Cardiac muscle cell (in vitro differentiated cells and primary cell): ENCODE measurements at regions not wholly inside any gene's neighbourhood (a gene's known extent, or its start where the extent isn't known, plus 50 kb on each side); places are given as distances from the start of the nearest gene placed in this dataset.

Experiments
- DNase-seq, 2 donors: peaks; one replicate each; pipeline versions ENCODE4 v3.0.0 to v3.0.0-alpha.2; 2010 to 2017; ENCODE audit warnings: low read depth in 1 of 2, low spot score in 1 of 2
- H3K27ac ChIP-seq: fragments of 200-600 bp; sonication (generic); 2 replicates; pipeline ENCODE4 v1.5.1; 2016
- H3K27me3 ChIP-seq: fragments of 200-600 bp; sonication (generic); 2 replicates; pipeline ENCODE4 v1.6.0; 2016; ENCODE audit warnings: control low read depth
- H3K36me3 ChIP-seq: fragments of 200-600 bp; sonication (generic); 2 replicates; pipeline ENCODE4 v1.5.1; 2016; ENCODE audit warnings: control low read depth
- H3K4me1 ChIP-seq: fragments of 200-600 bp; sonication (generic); 2 replicates; pipeline ENCODE4 v1.8.1; 2017; ENCODE audit warnings: low read depth, mild to moderate bottlenecking, mixed run types
- H3K4me3 ChIP-seq: fragments of 200-600 bp; sonication (generic); 2 replicates; pipeline ENCODE4 v1.5.1; 2016; ENCODE audit warnings: mild to moderate bottlenecking
- H3K9me3 ChIP-seq: fragments of 200-600 bp; sonication (generic); 2 replicates; pipeline ENCODE4 v1.5.1; 2017; ENCODE audit warnings: low read depth, mild to moderate bottlenecking, control low read depth
- TF ChIP-seq, protein P1 (sequence below): IDR thresholded peaks from 2 replicates; pipeline ENCODE4 v1.5.1; 2012; ENCODE audit warnings: low read depth, mild to moderate bottlenecking, low read length

- H3K4me3 ChIP-seq = no peak overlapping the region
- peak; percentile 62 for DNase-seq
- TF ChIP-seq, protein P1, sequence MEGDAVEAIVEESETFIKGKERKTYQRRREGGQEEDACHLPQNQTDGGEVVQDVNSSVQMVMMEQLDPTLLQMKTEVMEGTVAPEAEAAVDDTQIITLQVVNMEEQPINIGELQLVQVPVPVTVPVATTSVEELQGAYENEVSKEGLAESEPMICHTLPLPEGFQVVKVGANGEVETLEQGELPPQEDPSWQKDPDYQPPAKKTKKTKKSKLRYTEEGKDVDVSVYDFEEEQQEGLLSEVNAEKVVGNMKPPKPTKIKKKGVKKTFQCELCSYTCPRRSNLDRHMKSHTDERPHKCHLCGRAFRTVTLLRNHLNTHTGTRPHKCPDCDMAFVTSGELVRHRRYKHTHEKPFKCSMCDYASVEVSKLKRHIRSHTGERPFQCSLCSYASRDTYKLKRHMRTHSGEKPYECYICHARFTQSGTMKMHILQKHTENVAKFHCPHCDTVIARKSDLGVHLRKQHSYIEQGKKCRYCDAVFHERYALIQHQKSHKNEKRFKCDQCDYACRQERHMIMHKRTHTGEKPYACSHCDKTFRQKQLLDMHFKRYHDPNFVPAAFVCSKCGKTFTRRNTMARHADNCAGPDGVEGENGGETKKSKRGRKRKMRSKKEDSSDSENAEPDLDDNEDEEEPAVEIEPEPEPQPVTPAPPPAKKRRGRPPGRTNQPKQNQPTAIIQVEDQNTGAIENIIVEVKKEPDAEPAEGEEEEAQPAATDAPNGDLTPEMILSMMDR = peak; percentile 66
- no peak overlapping the region for H3K27ac ChIP-seq
- no peaks in the 10 kb centered on the region for H3K36me3 ChIP-seq
- H3K9me3 ChIP-seq = no peaks in the 10 kb centered on the region
- no peaks in the 10 kb centered on the region for H3K4me1 ChIP-seq
- H3K27me3 ChIP-seq = no peaks in the 10 kb centered on the region
Observed at GRCh38 chr9:88660611-88661010, 125.6 kb downstream of the NXNL2 start.

DNA sequence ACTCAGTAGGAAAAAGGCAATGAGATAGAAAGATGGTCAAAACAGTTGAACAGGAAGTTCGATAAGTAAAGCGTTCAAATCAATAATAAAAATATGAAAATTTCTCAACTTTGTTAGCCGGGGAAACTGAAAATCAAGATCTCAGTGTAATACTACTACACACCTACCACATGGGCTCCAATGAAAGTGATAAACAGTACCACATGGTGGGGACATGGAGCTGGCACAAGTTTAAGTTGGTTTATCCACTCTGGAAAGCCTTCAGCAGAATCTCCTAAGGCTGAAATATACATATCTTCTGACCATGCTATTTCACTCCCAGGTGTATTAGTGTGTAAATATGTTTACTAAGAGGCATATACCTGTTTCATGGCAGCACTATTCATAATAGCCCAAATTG is 126.8 kb downstream of the NXNL2 start:
- H3K27me3 ChIP-seq = no peaks in the 10 kb centered on the region
- H3K36me3 ChIP-seq = no peaks in the 10 kb centered on the region
- no peaks in the 10 kb centered on the region for H3K9me3 ChIP-seq
- peak in 1 of 2 donors; percentile 23 for DNase-seq
- TF ChIP-seq, protein P1 = peak; percentile 11
- H3K4me1 ChIP-seq = no peaks in the 10 kb centered on the region
- H3K4me3 ChIP-seq = no peak overlapping the region
- no peak overlapping the region for H3K27ac ChIP-seq

DNA sequence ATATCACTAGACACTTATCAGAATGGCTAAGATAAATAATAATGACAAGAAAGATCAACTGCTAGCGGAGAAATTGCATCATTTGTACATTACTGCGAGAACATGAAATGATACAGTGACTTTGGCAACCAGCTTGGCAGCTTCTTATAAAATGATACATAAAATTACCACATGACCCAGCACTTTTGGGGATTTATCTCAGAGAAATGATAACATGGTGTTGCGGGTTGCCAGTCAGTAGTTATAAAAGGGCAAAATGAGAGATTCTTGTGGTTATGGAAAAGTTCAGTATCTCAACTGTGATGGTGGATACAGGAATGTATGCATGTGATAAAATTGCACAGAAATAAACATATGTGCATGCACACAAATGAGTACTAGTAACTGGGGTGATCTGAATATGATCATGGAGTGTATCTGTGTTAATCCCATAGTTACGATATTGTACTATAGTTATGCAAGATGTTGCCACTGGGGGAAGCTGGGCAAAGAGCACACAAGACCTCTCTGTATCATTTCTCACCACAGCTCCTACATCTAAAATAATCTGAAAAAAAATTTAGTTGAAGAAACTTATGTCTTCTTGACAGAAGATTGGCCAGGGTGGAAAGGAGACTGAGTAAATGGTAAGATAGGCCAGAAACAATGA is 128.9 kb downstream of the NXNL2 start:
- peak in 1 of 2 donors; percentile 85 for DNase-seq
- H3K4me3 ChIP-seq = no peak overlapping the region
- no peak overlapping the region for H3K27ac ChIP-seq
- H3K27me3 ChIP-seq = no peaks in the 10 kb centered on the region
- H3K4me1 ChIP-seq = no peaks in the 10 kb centered on the region
- H3K9me3 ChIP-seq = no peaks in the 10 kb centered on the region
- H3K36me3 ChIP-seq = no peaks in the 10 kb centered on the region
- TF ChIP-seq, protein P1 = no peak

DNA sequence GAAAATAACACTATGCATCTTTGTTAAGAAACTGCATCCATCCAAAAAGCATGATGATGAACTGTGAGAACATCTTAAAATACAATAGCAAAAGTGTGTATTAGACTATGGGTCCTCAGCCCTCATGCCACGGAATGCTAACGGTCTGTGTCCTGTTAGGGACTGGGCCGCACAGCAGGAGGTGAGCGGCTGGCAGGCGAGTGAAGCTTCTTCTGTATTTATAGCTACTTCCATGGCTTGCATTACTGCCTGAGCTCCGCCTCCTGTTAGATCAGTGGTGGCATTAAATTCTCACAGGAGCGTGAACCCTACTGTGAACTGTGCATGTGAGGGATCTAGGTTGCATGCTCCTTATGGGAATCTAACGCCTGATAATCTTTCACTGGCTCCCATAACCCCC is 129.8 kb downstream of the NXNL2 start:
- Histone ChIP-seq H3K4me1 (no peaks in the 10 kb centered on the region), H3K9me3 (no peaks in the 10 kb centered on the region), H3K36me3 (no peaks in the 10 kb centered on the region), H3K4me3 (no peak overlapping the region), H3K27ac (no peak overlapping the region), H3K27me3 (no peaks in the 10 kb centered on the region)
- TF ChIP-seq, protein P1 = no peak
- no peak for DNase-seq

- TF ChIP-seq, protein P1 = no peak
- no peak overlapping the region for H3K27ac ChIP-seq
- no peaks in the 10 kb centered on the region for H3K36me3 ChIP-seq
- no peaks in the 10 kb centered on the region for H3K27me3 ChIP-seq
- no peaks in the 10 kb centered on the region for H3K9me3 ChIP-seq
- no peak for DNase-seq
- H3K4me3 ChIP-seq = no peak overlapping the region
- no peaks in the 10 kb centered on the region for H3K4me1 ChIP-seq
Observed at GRCh38 chr9:88672874-88673689, 138.1 kb downstream of the NXNL2 start.
